CD4-positive, alpha-beta T cell treated with Interleukin-1 beta for 1 hour (primary cell): ENCODE measurements at regions not wholly inside any gene's neighbourhood (a gene's known extent, or its start where the extent isn't known, plus 50 kb on each side); places are given as distances from the start of the nearest gene placed in this dataset.
"Not testable (repeated sequence)": the region's sequence is repeated elsewhere in the genome, so short reads cannot be mapped to it uniquely, and the experiment has no call there.

ENCODE experiments used
- DNase-seq, 2 donors: peaks; one replicate each; pipeline ENCODE4 v3.0.0-alpha.2; 2020 to 2022

GRCh38 chr3:95539950-95540483 lies 1274.4 kb upstream of the EPHA6 start:
- no peak for DNase-seq

- no peak for DNase-seq
Measured at GRCh38 chr3:95565502-95565901, 1248.9 kb upstream of the EPHA6 start.

GRCh38 chr3:95567346-95567745 lies 1247.0 kb upstream of the EPHA6 start:
- DNase-seq, result no peak

- no peak for DNase-seq
Measured at GRCh38 chr3:95586754-95587153, 1227.6 kb upstream of the EPHA6 start.

GRCh38 chr3:95587641-95588040 lies 1226.8 kb upstream of the EPHA6 start:
- DNase-seq, result not testable (repeated sequence)

- no peak for DNase-seq
Measured at GRCh38 chr3:95588473-95588872, 1225.9 kb upstream of the EPHA6 start.

GRCh38 chr3:95595416-95596075 lies 1218.8 kb upstream of the EPHA6 start:
- DNase-seq, result no peak

- DNase-seq, result no peak
Measured at GRCh38 chr3:95607926-95608325, 1206.5 kb upstream of the EPHA6 start.

GRCh38 chr3:95609411-95609810 lies 1205.0 kb upstream of the EPHA6 start:
- DNase-seq, result no peak

GRCh38 chr3:95612611-95613010 lies 1201.8 kb upstream of the EPHA6 start:
- no peak for DNase-seq

- no peak for DNase-seq
Measured at GRCh38 chr3:95613993-95614392, 1200.4 kb upstream of the EPHA6 start.

- no peak for DNase-seq
Measured at GRCh38 chr3:95615592-95616310, 1198.6 kb upstream of the EPHA6 start.

GRCh38 chr3:95626107-95626506 lies 1188.3 kb upstream of the EPHA6 start:
- DNase-seq, result no peak

GRCh38 chr3:95627293-95627692 lies 1187.1 kb upstream of the EPHA6 start:
- no peak for DNase-seq

GRCh38 chr3:95627697-95628096 lies 1186.7 kb upstream of the EPHA6 start:
- DNase-seq, result no peak

- no peak for DNase-seq
Measured at GRCh38 chr3:95629802-95630201, 1184.6 kb upstream of the EPHA6 start.

- DNase-seq, result no peak
Measured at GRCh38 chr3:95645291-95645690, 1169.1 kb upstream of the EPHA6 start.

GRCh38 chr3:95654570-95655362 lies 1159.6 kb upstream of the EPHA6 start:
- no peak for DNase-seq

- no peak for DNase-seq
Measured at GRCh38 chr3:95655363-95655986, 1158.9 kb upstream of the EPHA6 start.

- no peak for DNase-seq
Measured at GRCh38 chr3:95670765-95671164, 1143.6 kb upstream of the EPHA6 start.

- no peak for DNase-seq
Measured at GRCh38 chr3:95673215-95673614, 1141.2 kb upstream of the EPHA6 start.

- DNase-seq, result peak in 1 of 2 donors; percentile 59
Measured at GRCh38 chr3:95705786-95706418, 1108.5 kb upstream of the EPHA6 start.

- DNase-seq, result no peak
Measured at GRCh38 chr3:95707268-95707667, 1107.1 kb upstream of the EPHA6 start.
